ENCODE measurements at regions not wholly inside any gene's neighbourhood (a gene's known extent, or its start where the extent isn't known, plus 50 kb on each side); places are given as distances from the start of the nearest gene placed in this dataset.
A peak's percentile ranks its signal among the peaks of the same experiment; 100 is the strongest.

- 96% methylated on average over 1 of the region's 1 CpG for WGBS
- Histone ChIP-seq H3K36me3 (ENCODE audit: insufficient read depth) (no peaks in the 10 kb centered on the region), H3K4me3 (ENCODE audit: low read depth, low read length) (no peak overlapping the region), H3K4me1 (ENCODE audit: insufficient read depth) (no peaks in the 10 kb centered on the region), H3K27ac (ENCODE audit: low read depth) (no peak overlapping the region)
- DNase-seq (ENCODE audit: extremely low spot score): no peak
Observed at GRCh38 chr6:81694855-81695254, 57.6 kb downstream of the TENT5A start.

- no peak for DNase-seq (ENCODE audit: extremely low spot score)
- no peak overlapping the region for H3K27ac ChIP-seq (ENCODE audit: low read depth)
- 77% methylated on average over 2 of the region's 2 CpGs for WGBS
- H3K36me3 ChIP-seq (ENCODE audit: insufficient read depth): no peaks in the 10 kb centered on the region
- no peak overlapping the region for H3K4me3 ChIP-seq (ENCODE audit: low read depth, low read length)
- no peaks in the 10 kb centered on the region for H3K4me1 ChIP-seq (ENCODE audit: insufficient read depth)
Observed at GRCh38 chr6:81694207-81694606, 58.3 kb downstream of the TENT5A start.

- WGBS: 52% methylated on average over 4 of the region's 4 CpGs
- no peaks in the 10 kb centered on the region for H3K4me1 ChIP-seq (ENCODE audit: insufficient read depth)
- no peak overlapping the region for H3K4me3 ChIP-seq (ENCODE audit: low read depth, low read length)
- no peak overlapping the region for H3K27ac ChIP-seq (ENCODE audit: low read depth)
- no peaks in the 10 kb centered on the region for H3K36me3 ChIP-seq (ENCODE audit: insufficient read depth)
- no peak for DNase-seq (ENCODE audit: extremely low spot score)
Observed at GRCh38 chr6:81693266-81693665, 59.2 kb downstream of the TENT5A start.

GRCh38 chr6:81690073-81690472 lies 62.4 kb downstream of the TENT5A start:
- Histone ChIP-seq H3K36me3 (ENCODE audit: insufficient read depth) (no peaks in the 10 kb centered on the region), H3K4me1 (ENCODE audit: insufficient read depth) (no peaks in the 10 kb centered on the region), H3K4me3 (ENCODE audit: low read depth, low read length) (no peak overlapping the region), H3K27ac (ENCODE audit: low read depth) (no peak overlapping the region)
- 92% methylated on average over 1 of the region's 1 CpG for WGBS
- no peak for DNase-seq (ENCODE audit: extremely low spot score)

GRCh38 chr6:81689580-81689979 lies 62.9 kb downstream of the TENT5A start:
- Histone ChIP-seq H3K27ac (ENCODE audit: low read depth) (no peak overlapping the region), H3K4me1 (ENCODE audit: insufficient read depth) (no peaks in the 10 kb centered on the region), H3K4me3 (ENCODE audit: low read depth, low read length) (no peak overlapping the region), H3K36me3 (ENCODE audit: insufficient read depth) (no peaks in the 10 kb centered on the region)
- no peak for DNase-seq (ENCODE audit: extremely low spot score)
- 88% methylated on average over 3 of the region's 3 CpGs for WGBS

- 49% methylated on average over 5 of the region's 5 CpGs for WGBS
- peak overlapping the region; percentile 23 for H3K27ac ChIP-seq (ENCODE audit: low read depth)
- no peaks in the 10 kb centered on the region for H3K4me1 ChIP-seq (ENCODE audit: insufficient read depth)
- H3K36me3 ChIP-seq (ENCODE audit: insufficient read depth): no peaks in the 10 kb centered on the region
- no peak overlapping the region for H3K4me3 ChIP-seq (ENCODE audit: low read depth, low read length)
- DNase-seq (ENCODE audit: extremely low spot score): no peak
Observed at GRCh38 chr6:81683912-81684311, 68.6 kb downstream of the TENT5A start.

- no peak for DNase-seq (ENCODE audit: extremely low spot score)
- Histone ChIP-seq H3K36me3 (ENCODE audit: insufficient read depth) (no peaks in the 10 kb centered on the region), H3K27ac (ENCODE audit: low read depth) (no peak overlapping the region), H3K4me1 (ENCODE audit: insufficient read depth) (no peaks in the 10 kb centered on the region), H3K4me3 (ENCODE audit: low read depth, low read length) (no peak overlapping the region)
- WGBS: 86% methylated on average over 5 of the region's 5 CpGs
Observed at GRCh38 chr6:81682858-81683620, 69.4 kb downstream of the TENT5A start.

GRCh38 chr6:81682235-81682795 lies 70.2 kb downstream of the TENT5A start:
- Histone ChIP-seq H3K27ac (ENCODE audit: low read depth) (no peak overlapping the region), H3K4me1 (ENCODE audit: insufficient read depth) (no peaks in the 10 kb centered on the region), H3K4me3 (ENCODE audit: low read depth, low read length) (no peak overlapping the region), H3K36me3 (ENCODE audit: insufficient read depth) (no peaks in the 10 kb centered on the region)
- no peak for DNase-seq (ENCODE audit: extremely low spot score)

- Histone ChIP-seq H3K4me1 (ENCODE audit: insufficient read depth) (no peaks in the 10 kb centered on the region), H3K27ac (ENCODE audit: low read depth) (no peak overlapping the region), H3K4me3 (ENCODE audit: low read depth, low read length) (no peak overlapping the region), H3K36me3 (ENCODE audit: insufficient read depth) (no peaks in the 10 kb centered on the region)
- WGBS: 84% methylated on average over 2 of the region's 2 CpGs
- DNase-seq (ENCODE audit: extremely low spot score): no peak
Observed at GRCh38 chr6:81669445-81669844, 83.0 kb downstream of the TENT5A start.

- Histone ChIP-seq H3K4me3 (ENCODE audit: low read depth, low read length) (no peak overlapping the region), H3K27ac (ENCODE audit: low read depth) (no peak overlapping the region), H3K36me3 (ENCODE audit: insufficient read depth) (no peaks in the 10 kb centered on the region), H3K4me1 (ENCODE audit: insufficient read depth) (no peaks in the 10 kb centered on the region)
- DNase-seq (ENCODE audit: extremely low spot score): no peak
- WGBS: 98% methylated on average over 1 of the region's 1 CpG
Observed at GRCh38 chr6:81668615-81669047, 83.8 kb downstream of the TENT5A start.

- H3K27ac ChIP-seq (ENCODE audit: low read depth): no peak overlapping the region
- 98% methylated on average over 1 of the region's 1 CpG for WGBS
- H3K36me3 ChIP-seq (ENCODE audit: insufficient read depth): no peaks in the 10 kb centered on the region
- no peak for DNase-seq (ENCODE audit: extremely low spot score)
- no peaks in the 10 kb centered on the region for H3K4me1 ChIP-seq (ENCODE audit: insufficient read depth)
- H3K4me3 ChIP-seq (ENCODE audit: low read depth, low read length): no peak overlapping the region
Observed at GRCh38 chr6:81666481-81666880, 86.0 kb downstream of the TENT5A start.

- H3K4me3 ChIP-seq (ENCODE audit: low read depth, low read length): no peak overlapping the region
- no peak overlapping the region for H3K27ac ChIP-seq (ENCODE audit: low read depth)
- no peaks in the 10 kb centered on the region for H3K4me1 ChIP-seq (ENCODE audit: insufficient read depth)
- no peaks in the 10 kb centered on the region for H3K36me3 ChIP-seq (ENCODE audit: insufficient read depth)
- WGBS: 76% methylated on average over 4 of the region's 4 CpGs
- DNase-seq (ENCODE audit: extremely low spot score): no peak
Observed at GRCh38 chr6:81656231-81656630, 96.2 kb downstream of the TENT5A start.

GRCh38 chr6:81655696-81656095 lies 96.8 kb downstream of the TENT5A start:
- no peak overlapping the region for H3K27ac ChIP-seq (ENCODE audit: low read depth)
- WGBS: 97% methylated on average over 2 of the region's 2 CpGs
- H3K4me1 ChIP-seq (ENCODE audit: insufficient read depth): no peaks in the 10 kb centered on the region
- H3K4me3 ChIP-seq (ENCODE audit: low read depth, low read length): no peak overlapping the region
- H3K36me3 ChIP-seq (ENCODE audit: insufficient read depth): no peaks in the 10 kb centered on the region
- DNase-seq (ENCODE audit: extremely low spot score): no peak

- WGBS: 98% methylated on average over 2 of the region's 2 CpGs
- Histone ChIP-seq H3K4me3 (ENCODE audit: low read depth, low read length) (no peak overlapping the region), H3K27ac (ENCODE audit: low read depth) (no peak overlapping the region), H3K36me3 (ENCODE audit: insufficient read depth) (no peaks in the 10 kb centered on the region), H3K4me1 (ENCODE audit: insufficient read depth) (no peaks in the 10 kb centered on the region)
- DNase-seq (ENCODE audit: extremely low spot score): no peak
Observed at GRCh38 chr6:81648502-81648901, 104.0 kb downstream of the TENT5A start.

All from urinary bladder (tissue), 3 donors.